ENCODE measurements at regions not wholly inside any gene's neighbourhood (a gene's known extent, or its start where the extent isn't known, plus 50 kb on each side); places are given as distances from the start of the nearest gene placed in this dataset.
A peak's percentile ranks its signal among the peaks of the same experiment; 100 is the strongest.

DNA sequence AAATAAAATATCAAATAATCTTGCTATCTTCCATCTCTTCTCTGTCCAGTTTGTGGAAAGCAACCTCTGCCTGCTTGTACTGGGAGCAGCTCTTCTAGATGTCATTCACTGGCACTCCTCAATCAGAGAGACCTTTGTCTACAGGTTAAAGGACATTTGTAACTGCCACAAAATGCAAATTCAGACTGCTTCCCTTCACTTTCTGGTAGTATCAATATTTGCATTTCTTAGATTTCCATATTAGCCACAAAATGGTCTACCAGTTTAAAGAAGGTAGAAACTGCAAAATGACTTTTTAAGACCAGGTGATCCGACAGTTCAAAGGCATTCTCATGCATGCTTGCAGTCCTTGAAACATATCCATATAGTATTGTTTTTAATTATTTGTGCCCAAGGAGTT, 51.7 kb upstream of the RCN1 start:
- DNase-seq (ENCODE audit: low spot score) = no peak

GRCh38 chr11:32034680-32035079, 56.2 kb upstream of the RCN1 start:
- no peak for DNase-seq (ENCODE audit: low spot score)

DNA sequence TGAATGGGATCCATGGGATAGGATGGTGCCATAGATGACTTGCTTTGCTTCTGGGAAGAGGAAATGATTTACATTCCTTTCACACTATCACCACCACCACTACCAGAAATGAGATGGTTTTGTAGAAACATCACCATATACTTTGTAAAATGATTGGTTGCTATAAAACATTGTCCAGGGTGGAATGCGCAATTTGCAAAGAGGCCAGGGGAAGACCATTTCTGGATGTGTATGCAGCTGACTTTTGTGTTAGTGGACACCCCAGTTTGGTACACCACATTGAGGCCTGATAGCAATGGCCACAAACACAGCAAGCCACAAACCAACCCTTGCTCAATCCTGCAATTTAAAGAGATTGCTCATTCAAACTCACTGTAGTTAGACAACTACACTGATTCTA, 56.7 kb upstream of the RCN1 start:
- DNase-seq (ENCODE audit: low spot score) = no peak

DNA sequence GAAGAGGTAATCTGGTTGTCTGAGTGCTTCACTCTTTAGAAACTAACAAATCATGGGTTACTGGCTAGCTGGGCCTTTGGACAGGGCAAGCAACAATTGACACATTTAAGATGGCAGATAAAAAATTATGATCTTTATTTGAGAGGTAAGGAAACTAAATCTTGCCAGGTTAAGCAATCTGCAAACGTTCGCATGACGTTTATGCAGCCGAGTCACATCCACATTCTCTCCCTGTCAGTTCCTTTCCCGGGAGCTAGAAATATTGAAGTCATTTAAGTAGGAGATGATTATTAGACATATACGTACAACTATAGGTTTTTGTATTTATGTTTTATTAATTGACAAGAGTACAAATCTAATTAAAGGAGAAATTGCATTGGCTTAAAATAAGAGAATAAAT, 57.4 kb upstream of the RCN1 start:
- DNase-seq (ENCODE audit: low spot score) = no peak

- DNase-seq (ENCODE audit: low spot score) = peak; percentile 33
These were observed 57.8 kb upstream of the RCN1 start for GRCh38 chr11:32033067-32033466.

- no peak for DNase-seq (ENCODE audit: low spot score)
These were observed 58.4 kb upstream of the RCN1 start for GRCh38 chr11:32032478-32032877.

DNA sequence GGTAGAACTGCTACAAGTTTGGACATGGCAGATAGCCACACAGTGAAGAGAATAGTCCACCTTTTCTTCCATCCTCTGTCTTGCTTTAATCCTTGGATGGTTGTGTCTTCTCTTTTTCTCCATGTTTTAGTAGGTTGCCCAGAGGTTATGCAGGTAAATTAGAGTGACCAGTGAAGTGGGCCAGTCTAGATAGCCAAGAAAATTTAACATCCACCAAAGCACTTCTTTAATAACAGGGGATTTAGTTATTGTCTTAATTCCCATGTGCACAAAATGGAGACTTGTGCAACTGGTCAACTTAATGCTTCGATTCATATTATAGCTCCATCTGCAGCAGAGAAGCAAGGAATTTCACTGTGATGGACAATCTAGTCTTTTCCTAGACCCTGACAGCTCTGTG, 58.8 kb upstream of the RCN1 start:
- no peak for DNase-seq (ENCODE audit: low spot score)

- no peak for DNase-seq (ENCODE audit: low spot score)
These were observed 59.9 kb upstream of the RCN1 start for GRCh38 chr11:32030875-32031503.

GRCh38 chr11:32029721-32030120, 61.2 kb upstream of the RCN1 start:
- no peak for DNase-seq (ENCODE audit: low spot score)

- DNase-seq (ENCODE audit: low spot score) = no peak
These were observed 62.7 kb upstream of the RCN1 start for GRCh38 chr11:32028201-32028600.

DNA sequence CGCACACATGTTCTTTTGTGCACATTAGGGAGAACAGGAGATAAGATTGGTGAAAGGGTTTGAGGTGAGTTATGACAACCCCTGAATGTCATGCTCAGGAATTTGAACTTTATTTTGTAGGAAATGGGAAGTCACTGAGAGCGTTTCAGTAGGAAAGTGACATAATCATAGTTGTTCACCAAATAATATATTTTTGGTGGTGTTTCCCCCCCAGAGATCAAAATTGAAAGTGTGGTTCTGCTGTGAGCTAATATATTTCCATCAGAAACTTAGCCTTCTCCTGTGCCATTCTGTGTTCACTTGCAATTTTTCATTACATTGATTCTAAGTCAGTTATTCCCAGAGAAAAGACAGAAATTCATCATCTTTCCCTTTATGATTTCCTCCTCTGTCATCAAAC, 64.1 kb upstream of the RCN1 start:
- DNase-seq (ENCODE audit: low spot score) = no peak

GRCh38 chr11:32024948-32025347, 65.9 kb upstream of the RCN1 start:
- no peak for DNase-seq (ENCODE audit: low spot score)

- DNase-seq (ENCODE audit: low spot score) = no peak
These were observed 67.2 kb upstream of the RCN1 start for GRCh38 chr11:32023370-32024305.

DNA sequence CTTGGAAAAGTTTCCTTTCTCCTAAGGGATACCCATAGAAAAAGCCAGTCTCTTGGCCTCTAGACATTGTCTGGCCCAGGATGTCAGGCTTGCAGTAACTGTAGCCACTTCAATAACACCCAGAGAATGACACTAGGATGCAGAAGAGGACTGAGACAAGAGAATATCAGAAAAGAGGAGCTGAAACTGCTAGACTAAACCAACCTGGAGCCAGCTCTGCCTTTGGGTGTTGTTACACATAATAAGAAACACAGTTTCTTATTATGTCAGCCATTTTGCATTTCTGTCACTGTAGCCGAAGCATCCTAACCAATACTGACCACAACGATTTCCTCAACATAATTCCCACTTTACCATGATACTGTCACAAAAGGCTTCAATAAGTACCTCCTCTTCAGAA, 72.2 kb upstream of the RCN1 start:
- DNase-seq (ENCODE audit: low spot score) = no peak

DNA sequence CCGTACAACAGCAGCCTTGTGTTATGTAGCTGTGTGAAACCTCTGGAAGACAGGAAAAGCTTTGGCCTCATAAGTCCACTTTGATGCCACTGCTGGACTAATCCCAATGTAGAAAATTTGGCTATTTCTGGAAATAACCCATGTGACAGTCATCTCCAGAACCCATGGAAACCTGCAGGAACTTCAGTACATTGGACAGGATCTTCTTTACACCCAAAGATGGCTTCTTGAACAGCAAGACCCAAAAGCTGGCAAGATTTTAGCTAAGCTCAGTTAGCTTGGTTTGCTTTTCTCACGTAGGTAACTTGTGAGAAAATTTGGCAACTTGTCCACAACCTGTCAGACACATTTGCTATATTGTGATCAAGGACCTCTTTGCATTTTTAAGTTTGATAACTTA, 74.8 kb upstream of the RCN1 start:
- DNase-seq (ENCODE audit: low spot score) = no peak

DNA sequence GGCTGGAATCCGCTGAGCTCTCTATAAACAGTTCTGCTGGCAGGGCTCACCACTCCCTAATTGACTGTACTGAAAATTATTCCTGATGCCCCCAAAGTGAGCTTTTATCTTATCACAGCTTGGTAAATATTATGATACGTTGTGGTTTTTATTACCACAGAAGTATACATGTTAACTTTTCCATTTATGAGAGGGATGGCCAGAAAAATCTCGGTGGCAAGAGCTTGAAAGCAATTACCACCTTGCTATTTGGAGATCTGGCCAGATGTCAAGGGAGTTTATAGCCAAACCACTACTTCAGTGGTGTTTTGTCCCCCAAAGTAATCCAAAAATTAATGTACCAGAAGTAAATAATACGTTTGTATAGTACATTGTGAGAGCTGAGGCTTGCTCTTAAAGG, 75.4 kb upstream of the RCN1 start:
- DNase-seq (ENCODE audit: low spot score) = no peak

DNA sequence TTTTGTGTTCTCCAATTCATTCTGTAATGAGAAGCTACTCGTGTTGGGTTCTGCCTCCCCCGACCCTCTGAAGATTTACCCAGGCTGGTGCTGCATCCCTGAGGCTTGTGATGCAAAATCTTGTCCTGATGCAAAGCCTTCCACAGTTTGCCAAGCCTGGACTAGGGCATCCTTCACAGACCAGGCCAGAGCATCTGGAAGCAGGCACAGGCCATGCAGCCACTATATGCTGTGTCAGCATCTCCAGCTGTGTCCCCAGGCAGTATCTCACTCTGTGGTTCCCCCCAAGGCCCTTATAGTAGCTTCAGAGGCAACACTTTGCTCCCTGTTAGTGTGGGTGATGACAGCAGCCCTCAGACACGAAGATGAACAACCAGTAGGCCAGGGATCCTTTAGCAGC, 77.3 kb upstream of the RCN1 start:
- no peak for DNase-seq (ENCODE audit: low spot score)

DNA sequence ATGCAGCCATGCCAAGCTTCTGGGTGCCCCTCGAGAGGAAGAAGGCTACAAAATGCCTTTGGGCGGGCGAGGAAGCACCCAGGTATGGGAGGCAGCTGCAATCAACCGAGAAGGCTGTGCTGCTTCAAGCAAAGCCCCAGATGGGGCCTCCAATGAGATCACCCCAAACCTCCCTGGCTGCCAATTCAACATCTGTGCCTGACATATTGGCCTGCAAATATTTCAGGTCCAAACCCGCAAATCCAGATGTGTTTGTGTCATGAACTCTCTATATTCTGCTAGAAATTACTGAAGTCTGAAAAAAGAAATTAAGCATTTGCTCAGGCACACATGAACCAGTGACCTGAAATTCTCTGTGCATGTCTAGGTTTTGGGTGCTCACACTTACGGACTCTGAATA, 78.8 kb upstream of the RCN1 start:
- DNase-seq (ENCODE audit: low spot score) = no peak

- no peak for DNase-seq (ENCODE audit: low spot score)
These were observed 81.9 kb upstream of the RCN1 start for GRCh38 chr11:32008880-32009551.

GRCh38 chr11:32006799-32007388, 84.0 kb upstream of the RCN1 start:
- DNase-seq (ENCODE audit: low spot score) = peak; percentile 57

GRCh38 chr11:32005786-32006416, 85.0 kb upstream of the RCN1 start:
- no peak for DNase-seq (ENCODE audit: low spot score)

DNA sequence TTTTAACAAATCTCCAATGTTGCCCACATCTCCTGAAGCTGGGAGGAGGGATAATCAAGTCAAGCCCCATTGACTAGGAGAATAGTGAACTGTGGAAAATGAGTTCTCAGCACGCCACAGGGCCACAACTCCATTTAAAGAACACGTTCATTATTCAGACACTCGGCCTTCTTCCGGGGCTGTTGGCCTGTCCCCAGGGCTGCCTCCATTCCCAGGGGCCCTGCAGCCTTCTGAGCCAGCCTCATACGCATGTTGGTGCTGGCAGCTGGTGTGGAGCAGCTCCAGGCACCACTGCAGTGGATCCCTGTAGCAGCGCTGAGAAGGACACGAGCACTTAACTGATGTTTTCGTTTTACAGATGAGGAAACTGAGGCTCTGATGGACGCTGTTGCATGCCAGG, 87.5 kb upstream of the RCN1 start:
- DNase-seq (ENCODE audit: low spot score) = no peak
